Pancreas (tissue), 10 donors: ENCODE measurements at regions not wholly inside any gene's neighbourhood (a gene's known extent, or its start where the extent isn't known, plus 50 kb on each side); places are given as distances from the start of the nearest gene placed in this dataset.

Experiments used
- ATAC-seq, 4 donors: fragments of 200-7000 bp; cut with Tn5 transposase; one replicate each; pipeline versions ENCODE4 v1.8.0 to v1.9.1; 2020; ENCODE audit warnings: mild to moderate bottlenecking in 4 of 4, moderate library complexity in 4 of 4
- DNase-seq, 6 donors: peaks; one replicate each; pipeline ENCODE4 v3.0.0-alpha.2; 2020
- FAIRE-seq: peaks from 2 replicates; lab custom pipeline; 2012; peaks lifted over from hg19 to GRCh38; lab: Jason Lieb, UNC
- H3K27ac ChIP-seq, 4 donors: fragments of 200-600 bp; sonication (generic); 1 replicate in 3 of 4; 2 replicates in 1 of 4; pipeline versions ENCODE4 v1.5.0 to v1.8.0; 2020
- H3K27me3 ChIP-seq, 4 donors: fragments of 200-600 bp; one replicate each; pipeline ENCODE4 v1.8.0; 2021
- H3K36me3 ChIP-seq, 3 donors: fragments of 200-600 bp; sonication (generic) in 1 of 3; one replicate each; pipeline versions ENCODE4 v1.5.0 to v1.8.0; 2020 to 2021
- H3K4me1 ChIP-seq, 3 donors: fragments of 200-600 bp; one replicate each; pipeline ENCODE4 v1.8.0; 2021
- H3K4me3 ChIP-seq, 4 donors: fragments of 200-600 bp; sonication (generic) in 2 of 4; one replicate each; pipeline versions ENCODE4 v1.5.0 to v1.8.0; 2020 to 2021
- H3K9me3 ChIP-seq, 4 donors: fragments of 200-600 bp; one replicate each; pipeline ENCODE4 v1.8.0; 2021
- CTCF ChIP-seq, 4 donors: fragments of 200-600 bp; sonication (generic) in 3 of 4; IDR thresholded peaks; one replicate each; pipeline versions ENCODE4 v1.5.0 to v1.8.0; 2021; ENCODE audit warnings: antibody characterized with exemption in 4 of 4
- WGBS, 2 donors: extraction: QIAGEN DNeasy Blood & Tissue Kit; methylation state at CpG; one replicate each; pipeline ENCODE4 v1.1.7; 2013; 5-methylcytosine and 5-hydroxymethylcytosine counted together
- intact Hi-C, 3 donors: fragments of 100-400 bp; cut with DNase I; formaldehyde crosslinking; loops; one replicate each; pipeline versions ENCODE4 v1.11.1 to v1.14.2; 2022
- donor health status: healthy with polysubstance abuse.
- donor health status: DM: no; HTN: no; CAD: no; lungs with moderate emphysema.
- donor health status: DM: no; HTN: no; CAD: no.
- donor health status: control.
- donor health status: control.
- donor health status: Bipolar disorder and iron deficiency.
- donor health status: DM: yes; HTN: yes; CAD: no.
- donor health status: DM: no; HTN: no; CAD: no.
- donor health status: DM: no; HTN: no; CAD: no.
- donor health status: DM: yes; HTN: yes; CAD: no.

- Histone ChIP-seq H3K27me3 (no peaks in the 10 kb centered on the region), H3K4me3 (no peak overlapping the region), H3K4me1 (peaks cover 5 to 51% (median 34%) of the 10 kb centered on the region in 3 donors), H3K9me3 (no peaks in the 10 kb centered on the region), H3K27ac (no peak overlapping the region), H3K36me3 (no peaks in the 10 kb centered on the region)
- FAIRE-seq (no peak), DNase-seq (no peak), ATAC-seq (no peak)
- 95 to 100% methylated on average over 2 of the region's 2 CpGs for WGBS, 2 donors
- no peak for TF ChIP-seq CTCF (IDR thresholded peaks at IDR 0.05)
- intact Hi-C loops, result no loop called here
Observed at GRCh38 chr11:106236295-106236694, 158.8 kb downstream of the AASDHPPT start.

GRCh38 chr11:106238704-106239360 lies 161.4 kb downstream of the AASDHPPT start:
- intact Hi-C loops, result no loop called here
- Histone ChIP-seq H3K36me3 (no peaks in the 10 kb centered on the region), H3K4me1 (peaks cover 24 to 47% (median 28%) of the 10 kb centered on the region in 3 donors), H3K4me3 (no peak overlapping the region), H3K27me3 (no peaks in the 10 kb centered on the region), H3K27ac (no peak overlapping the region), H3K9me3 (no peaks in the 10 kb centered on the region)
- ATAC-seq (peak; percentile 68 to 83 (median 81)), FAIRE-seq (peak; percentile 26), DNase-seq (no peak)
- WGBS, 2 donors, result 46 to 48% methylated on average over 1 of the region's 1 CpG
- no peak for TF ChIP-seq CTCF (IDR thresholded peaks at IDR 0.05)

- intact Hi-C loops, result no loop called here
- Histone ChIP-seq H3K36me3 (no peaks in the 10 kb centered on the region), H3K27ac (peak overlapping the region in 3 of 4 donors; percentile 34 to 66 (median 46)), H3K4me3 (no peak overlapping the region), H3K27me3 (no peaks in the 10 kb centered on the region), H3K9me3 (no peaks in the 10 kb centered on the region), H3K4me1 (peaks cover 24 to 43% (median 24%) of the 10 kb centered on the region in 3 donors)
- FAIRE-seq (no peak), DNase-seq (no peak), ATAC-seq (peak; percentile 44 to 72 (median 53))
- TF ChIP-seq CTCF (IDR thresholded peaks at IDR 0.05), result no peak
- WGBS, 2 donors, result 44 to 45% methylated on average over 6 of the region's 6 CpGs
Observed at GRCh38 chr11:106241601-106242257, 164.3 kb downstream of the AASDHPPT start.

GRCh38 chr11:106242718-106243415 lies 165.4 kb downstream of the AASDHPPT start:
- H3K27ac ChIP-seq, result no peak overlapping the region
- ATAC-seq, result no peak
- H3K9me3 ChIP-seq, result no peaks in the 10 kb centered on the region
- TF ChIP-seq CTCF (IDR thresholded peaks at IDR 0.05), result no peak
- no peaks in the 10 kb centered on the region for H3K27me3 ChIP-seq
- no peak overlapping the region for H3K4me3 ChIP-seq
- WGBS, 2 donors, result 23 to 38% methylated on average over 2 of the region's 2 CpGs
- H3K4me1 ChIP-seq, result peaks cover 24 to 43% (median 24%) of the 10 kb centered on the region in 3 donors
- intact Hi-C loops, result no loop called here
- no peak for FAIRE-seq
- no peak for DNase-seq
- no peaks in the 10 kb centered on the region for H3K36me3 ChIP-seq
